ENCODE measurements at regions not wholly inside any gene's neighbourhood (a gene's known extent, or its start where the extent isn't known, plus 50 kb on each side); places are given as distances from the start of the nearest gene placed in this dataset.

DNA sequence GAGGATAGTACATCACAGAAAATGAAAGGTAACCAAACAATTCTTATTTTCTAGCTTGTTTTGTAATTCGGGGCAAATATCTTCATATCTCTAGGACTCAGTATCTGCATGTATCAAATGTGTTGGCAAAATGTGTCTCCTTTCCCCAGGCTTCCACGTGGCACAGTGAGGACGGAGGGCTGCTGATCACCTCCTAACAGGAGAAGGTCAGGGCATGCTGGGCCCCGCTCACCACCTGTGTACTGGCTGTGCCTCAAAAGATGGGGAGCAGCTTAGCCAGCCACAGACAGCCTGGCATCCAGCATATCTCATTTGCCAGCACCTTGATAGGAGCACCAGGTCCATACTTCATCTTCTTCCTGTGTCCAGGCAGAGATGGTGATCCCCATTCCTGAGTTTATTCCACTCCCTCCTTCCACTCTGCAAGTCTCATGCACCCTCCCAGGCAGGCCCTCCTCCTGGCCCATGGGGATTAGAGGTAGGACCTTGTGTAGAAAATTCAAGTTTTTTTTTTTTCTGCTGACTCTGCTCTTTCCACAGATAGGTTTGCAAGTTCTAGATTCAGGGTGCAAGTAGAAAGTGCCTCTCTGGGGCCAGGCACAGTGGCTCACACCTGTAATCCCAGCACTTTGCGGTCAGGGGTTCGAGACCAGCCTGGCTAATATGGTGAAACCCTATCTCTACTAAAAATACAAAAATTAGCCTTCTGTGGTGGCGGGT, 1639.0 kb upstream of the SLC10A2 start:
- H3K36me3 ChIP-seq (ENCODE audit: control insufficient read depth in 2 of 2, insufficient read depth in 1 of 2, low read length in 2 of 2), result no peaks in the 10 kb centered on the region
- no peak for TF ChIP-seq ZBTB17 (tag by site-specific recombination; IDR thresholded peaks at IDR 0.05)
- ChIA-PET CTCF (no interaction called here), POLR2A (no interaction called here)
- no peak overlapping the region for H3K4me3 ChIP-seq (ENCODE audit: low read depth, low read length)
- H3K27ac ChIP-seq (ENCODE audit: extremely low read depth, low read depth, low read length), result no peak overlapping the region
- no peaks in the 10 kb centered on the region for H3K9me3 ChIP-seq (ENCODE audit: control insufficient read depth, insufficient read depth, low read depth, low read length)
- no peaks in the 10 kb centered on the region for H3K4me1 ChIP-seq (ENCODE audit: control insufficient read depth, insufficient read depth, low read length)

DNA sequence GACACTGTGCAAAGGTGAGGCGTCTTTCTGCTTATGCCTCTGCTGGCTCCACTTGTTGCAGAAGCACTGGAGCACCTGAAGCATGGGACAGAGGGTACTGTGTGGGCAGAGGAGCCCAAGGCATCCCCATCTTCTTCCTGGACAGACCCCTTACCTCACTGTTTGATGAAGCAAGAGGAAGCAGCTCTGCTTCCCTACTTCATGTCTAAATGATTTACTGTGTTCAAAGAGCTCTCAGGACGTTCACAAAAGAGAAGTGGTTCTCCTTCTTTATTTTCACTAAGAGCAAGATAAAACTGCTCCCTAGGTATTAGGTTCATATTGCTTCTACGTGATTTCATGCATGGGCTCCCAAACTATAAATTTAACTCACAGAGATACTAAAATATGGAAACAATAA, 1635.4 kb upstream of the SLC10A2 start:
- ChIA-PET CTCF (no interaction called here), POLR2A (no interaction called here)
- H3K4me1 ChIP-seq (ENCODE audit: control insufficient read depth, insufficient read depth, low read length), result no peaks in the 10 kb centered on the region
- no peaks in the 10 kb centered on the region for H3K9me3 ChIP-seq (ENCODE audit: control insufficient read depth, insufficient read depth, low read depth, low read length)
- H3K27ac ChIP-seq (ENCODE audit: extremely low read depth, low read depth, low read length), result no peak overlapping the region
- H3K36me3 ChIP-seq (ENCODE audit: control insufficient read depth in 2 of 2, insufficient read depth in 1 of 2, low read length in 2 of 2), result no peaks in the 10 kb centered on the region
- TF ChIP-seq ZNF121 (tag by site-specific recombination; IDR thresholded peaks at IDR 0.05) (no peak), ZNF157 (tag by site-specific recombination; IDR thresholded peaks at IDR 0.05) (no peak), BCL11A (tag by site-specific recombination; IDR thresholded peaks at IDR 0.05; ENCODE audit: low read depth) (no peak), ZSCAN5A (tag by site-specific recombination; IDR thresholded peaks at IDR 0.05) (no peak), ZNF664 (tag by site-specific recombination; IDR thresholded peaks at IDR 0.05) (no peak), ZNF449 (tag by site-specific recombination; IDR thresholded peaks at IDR 0.05) (no peak), ZNF426 (tag by site-specific recombination; IDR thresholded peaks at IDR 0.05) (no peak), ZNF23 (tag by site-specific recombination; IDR thresholded peaks at IDR 0.05; ENCODE audit: borderline replicate concordance) (no peak), ZNF16 (tag by site-specific recombination; IDR thresholded peaks at IDR 0.05; ENCODE audit: low read depth) (no peak)
- TF ChIP-seq, protein P1, sequence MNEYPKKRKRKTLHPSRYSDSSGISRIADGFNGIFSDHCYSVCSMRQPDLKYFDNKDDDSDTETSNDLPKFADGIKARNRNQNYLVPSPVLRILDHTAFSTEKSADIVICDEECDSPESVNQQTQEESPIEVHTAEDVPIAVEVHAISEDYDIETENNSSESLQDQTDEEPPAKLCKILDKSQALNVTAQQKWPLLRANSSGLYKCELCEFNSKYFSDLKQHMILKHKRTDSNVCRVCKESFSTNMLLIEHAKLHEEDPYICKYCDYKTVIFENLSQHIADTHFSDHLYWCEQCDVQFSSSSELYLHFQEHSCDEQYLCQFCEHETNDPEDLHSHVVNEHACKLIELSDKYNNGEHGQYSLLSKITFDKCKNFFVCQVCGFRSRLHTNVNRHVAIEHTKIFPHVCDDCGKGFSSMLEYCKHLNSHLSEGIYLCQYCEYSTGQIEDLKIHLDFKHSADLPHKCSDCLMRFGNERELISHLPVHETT (tag by site-specific recombination; IDR thresholded peaks at IDR 0.05), result no peak
- TF ChIP-seq, protein P2, sequence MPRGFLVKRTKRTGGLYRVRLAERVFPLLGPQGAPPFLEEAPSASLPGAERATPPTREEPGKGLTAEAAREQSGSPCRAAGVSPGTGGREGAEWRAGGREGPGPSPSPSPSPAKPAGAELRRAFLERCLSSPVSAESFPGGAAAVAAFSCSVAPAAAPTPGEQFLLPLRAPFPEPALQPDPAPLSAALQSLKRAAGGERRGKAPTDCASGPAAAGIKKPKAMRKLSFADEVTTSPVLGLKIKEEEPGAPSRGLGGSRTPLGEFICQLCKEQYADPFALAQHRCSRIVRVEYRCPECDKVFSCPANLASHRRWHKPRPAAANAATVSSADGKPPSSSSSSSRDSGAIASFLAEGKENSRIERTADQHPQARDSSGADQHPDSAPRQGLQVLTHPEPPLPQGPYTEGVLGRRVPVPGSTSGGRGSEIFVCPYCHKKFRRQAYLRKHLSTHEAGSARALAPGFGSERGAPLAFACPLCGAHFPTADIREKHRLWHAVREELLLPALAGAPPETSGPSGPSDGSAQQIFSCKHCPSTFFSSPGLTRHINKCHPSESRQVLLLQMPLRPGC (tag by site-specific recombination; IDR thresholded peaks at IDR 0.05), result no peak
- TF ChIP-seq, protein P3, sequence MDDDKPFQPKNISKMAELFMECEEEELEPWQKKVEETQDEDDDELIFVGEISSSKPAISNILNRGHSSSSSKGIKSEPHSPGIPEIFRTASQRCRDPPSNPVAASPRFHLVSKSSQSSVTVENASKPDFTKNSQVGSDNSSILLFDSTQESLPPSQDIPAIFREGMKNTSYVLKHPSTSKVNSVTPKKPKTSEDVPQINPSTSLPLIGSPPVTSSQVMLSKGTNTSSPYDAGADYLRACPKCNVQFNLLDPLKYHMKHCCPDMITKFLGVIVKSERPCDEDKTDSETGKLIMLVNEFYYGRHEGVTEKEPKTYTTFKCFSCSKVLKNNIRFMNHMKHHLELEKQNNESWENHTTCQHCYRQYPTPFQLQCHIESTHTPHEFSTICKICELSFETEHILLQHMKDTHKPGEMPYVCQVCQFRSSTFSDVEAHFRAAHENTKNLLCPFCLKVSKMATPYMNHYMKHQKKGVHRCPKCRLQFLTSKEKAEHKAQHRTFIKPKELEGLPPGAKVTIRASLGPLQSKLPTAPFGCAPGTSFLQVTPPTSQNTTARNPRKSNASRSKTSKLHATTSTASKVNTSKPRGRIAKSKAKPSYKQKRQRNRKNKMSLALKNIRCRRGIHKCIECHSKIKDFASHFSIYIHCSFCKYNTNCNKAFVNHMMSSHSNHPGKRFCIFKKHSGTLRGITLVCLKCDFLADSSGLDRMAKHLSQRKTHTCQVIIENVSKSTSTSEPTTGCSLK (tag by site-specific recombination; IDR thresholded peaks at IDR 0.05), result no peak
- TF ChIP-seq, protein P4, sequence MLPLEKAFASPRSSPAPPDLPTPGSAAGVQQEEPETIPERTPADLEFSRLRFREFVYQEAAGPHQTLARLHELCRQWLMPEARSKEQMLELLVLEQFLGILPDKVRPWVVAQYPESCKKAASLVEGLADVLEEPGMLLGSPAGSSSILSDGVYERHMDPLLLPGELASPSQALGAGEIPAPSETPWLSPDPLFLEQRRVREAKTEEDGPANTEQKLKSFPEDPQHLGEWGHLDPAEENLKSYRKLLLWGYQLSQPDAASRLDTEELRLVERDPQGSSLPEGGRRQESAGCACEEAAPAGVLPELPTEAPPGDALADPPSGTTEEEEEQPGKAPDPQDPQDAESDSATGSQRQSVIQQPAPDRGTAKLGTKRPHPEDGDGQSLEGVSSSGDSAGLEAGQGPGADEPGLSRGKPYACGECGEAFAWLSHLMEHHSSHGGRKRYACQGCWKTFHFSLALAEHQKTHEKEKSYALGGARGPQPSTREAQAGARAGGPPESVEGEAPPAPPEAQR (tag by site-specific recombination; IDR thresholded peaks at IDR 0.05), result no peak
- no peak overlapping the region for H3K4me3 ChIP-seq (ENCODE audit: low read depth, low read length)
